Neural crest cell (in vitro differentiated cells): ENCODE measurements at regions not wholly inside any gene's neighbourhood (a gene's known extent, or its start where the extent isn't known, plus 50 kb on each side); places are given as distances from the start of the nearest gene placed in this dataset.

Experiments used
- DNase-seq: peaks from one replicate; pipeline ENCODE4 v3.0.0; 2021; ENCODE audit warnings: low read depth, mixed read lengths, low spot score
- H3K27ac Mint-ChIP-seq: one replicate; pipeline ENCODE4 v1.8.0; 2021; ENCODE audit warnings: mild to moderate bottlenecking, mixed read lengths; ENCODE audit not compliant: unreplicated experiment
- H3K27me3 Mint-ChIP-seq: 2 replicates; pipeline ENCODE4 v1.8.0; 2021; ENCODE audit warnings: low read depth, mild to moderate bottlenecking, mixed read lengths
- H3K36me3 Mint-ChIP-seq: 2 replicates; pipeline ENCODE4 v1.8.0; 2021; ENCODE audit warnings: low read depth, mild to moderate bottlenecking, mixed read lengths
- H3K4me1 Mint-ChIP-seq: 2 replicates; pipeline ENCODE4 v1.8.0; 2021; ENCODE audit warnings: mixed read lengths
- H3K4me3 Mint-ChIP-seq: one replicate; pipeline ENCODE4 v1.8.0; 2021; ENCODE audit warnings: mild to moderate bottlenecking, mixed read lengths
- H3K9me3 Mint-ChIP-seq: 2 replicates; pipeline ENCODE4 v1.8.0; 2021; ENCODE audit warnings: mixed read lengths
- TF ChIP-seq, protein P1 (sequence below): fragments of 200-600 bp; sonication (generic); conservative IDR thresholded peaks from 2 replicates; pipeline ENCODE4 v1.5.0; 2021; ENCODE audit warnings: antibody characterized with exemption, mild to moderate bottlenecking

DNA sequence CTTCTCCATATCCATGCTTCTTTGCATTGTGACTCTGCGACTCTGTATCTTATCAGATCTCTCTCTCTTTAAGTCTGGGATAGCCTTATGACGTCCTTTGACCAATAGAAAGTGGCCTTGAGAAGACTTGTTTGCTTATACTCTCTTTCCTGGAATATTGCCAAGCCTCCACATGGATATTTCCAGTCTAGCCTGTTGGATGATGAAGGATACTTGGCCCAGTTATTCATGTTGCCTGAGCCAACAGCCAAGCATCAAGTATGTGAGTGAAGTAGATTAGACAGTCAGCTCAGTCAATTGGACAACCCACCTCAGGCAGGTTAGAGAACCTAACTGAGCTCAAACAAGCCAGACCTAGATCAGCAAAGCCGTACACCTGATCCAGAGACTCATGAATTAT, 864.2 kb upstream of the MGAT4C start:
- no peaks in the 10 kb centered on the region for H3K9me3 Mint-ChIP-seq

GRCh38 chr12:87119713-87120112, 863.5 kb upstream of the MGAT4C start:
- TF ChIP-seq, protein P1, sequence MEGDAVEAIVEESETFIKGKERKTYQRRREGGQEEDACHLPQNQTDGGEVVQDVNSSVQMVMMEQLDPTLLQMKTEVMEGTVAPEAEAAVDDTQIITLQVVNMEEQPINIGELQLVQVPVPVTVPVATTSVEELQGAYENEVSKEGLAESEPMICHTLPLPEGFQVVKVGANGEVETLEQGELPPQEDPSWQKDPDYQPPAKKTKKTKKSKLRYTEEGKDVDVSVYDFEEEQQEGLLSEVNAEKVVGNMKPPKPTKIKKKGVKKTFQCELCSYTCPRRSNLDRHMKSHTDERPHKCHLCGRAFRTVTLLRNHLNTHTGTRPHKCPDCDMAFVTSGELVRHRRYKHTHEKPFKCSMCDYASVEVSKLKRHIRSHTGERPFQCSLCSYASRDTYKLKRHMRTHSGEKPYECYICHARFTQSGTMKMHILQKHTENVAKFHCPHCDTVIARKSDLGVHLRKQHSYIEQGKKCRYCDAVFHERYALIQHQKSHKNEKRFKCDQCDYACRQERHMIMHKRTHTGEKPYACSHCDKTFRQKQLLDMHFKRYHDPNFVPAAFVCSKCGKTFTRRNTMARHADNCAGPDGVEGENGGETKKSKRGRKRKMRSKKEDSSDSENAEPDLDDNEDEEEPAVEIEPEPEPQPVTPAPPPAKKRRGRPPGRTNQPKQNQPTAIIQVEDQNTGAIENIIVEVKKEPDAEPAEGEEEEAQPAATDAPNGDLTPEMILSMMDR, result no peak
- Mint-ChIP-seq H3K9me3 (no peaks in the 10 kb centered on the region), H3K27me3 (no peaks in the 10 kb centered on the region), H3K36me3 (no peaks in the 10 kb centered on the region), H3K4me1 (no peaks in the 10 kb centered on the region), H3K27ac (no peak overlapping the region), H3K4me3 (no peak overlapping the region)
- DNase-seq, result no peak

More for the DNA sequence above, 864.2 kb upstream of the MGAT4C start:
- Mint-ChIP-seq H3K27ac (no peak overlapping the region), H3K4me3 (no peak overlapping the region), H3K27me3 (no peaks in the 10 kb centered on the region), H3K36me3 (no peaks in the 10 kb centered on the region), H3K4me1 (no peaks in the 10 kb centered on the region)
- TF ChIP-seq, protein P1, result no peak
- DNase-seq, result no peak

GRCh38 chr12:87117526-87117925, 861.3 kb upstream of the MGAT4C start:
- TF ChIP-seq, protein P1, result no peak
- Mint-ChIP-seq H3K36me3 (no peaks in the 10 kb centered on the region), H3K27me3 (no peaks in the 10 kb centered on the region), H3K9me3 (no peaks in the 10 kb centered on the region), H3K4me3 (no peak overlapping the region), H3K27ac (no peak overlapping the region), H3K4me1 (no peaks in the 10 kb centered on the region)
- no peak for DNase-seq

GRCh38 chr12:87116780-87117179, 860.6 kb upstream of the MGAT4C start:
- Mint-ChIP-seq H3K27me3 (no peaks in the 10 kb centered on the region), H3K4me3 (no peak overlapping the region), H3K9me3 (no peaks in the 10 kb centered on the region), H3K36me3 (no peaks in the 10 kb centered on the region), H3K4me1 (no peaks in the 10 kb centered on the region), H3K27ac (no peak overlapping the region)
- TF ChIP-seq, protein P1, result no peak
- DNase-seq, result no peak

DNA sequence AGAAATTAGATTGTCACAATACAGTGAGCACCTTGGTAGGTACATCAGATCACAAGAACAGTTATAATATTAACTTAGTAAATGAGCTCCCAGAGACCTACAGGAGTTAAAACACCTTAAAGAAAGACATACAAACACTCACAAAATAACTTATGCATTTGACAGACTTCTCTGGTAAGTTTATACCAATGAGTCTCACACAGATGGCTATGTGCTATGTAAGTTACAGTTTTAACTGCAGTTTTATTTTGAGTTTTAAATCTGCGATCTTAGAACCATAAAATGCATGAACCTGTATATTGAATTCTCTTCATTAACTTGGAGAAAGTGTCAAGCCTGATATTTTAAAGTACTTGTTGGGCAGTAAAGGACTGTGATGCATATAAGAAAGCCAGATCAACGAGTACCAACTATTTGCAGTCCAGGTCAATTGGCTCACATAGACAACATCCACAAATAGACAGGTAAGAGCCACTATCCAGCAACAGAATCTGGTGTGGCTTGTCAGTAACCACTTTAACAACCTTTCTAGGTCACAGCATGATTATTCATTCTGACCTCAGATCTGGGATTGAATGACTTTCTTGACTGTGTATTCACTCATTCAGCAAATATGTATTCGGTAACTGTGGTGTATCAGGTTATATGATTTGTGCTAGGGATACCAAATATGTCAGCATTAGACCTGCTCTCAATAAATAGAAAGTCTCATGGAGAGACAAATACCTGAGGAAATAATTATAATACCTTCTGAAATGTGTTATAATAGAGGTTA, 856.6 kb upstream of the MGAT4C start:
- H3K4me1 Mint-ChIP-seq, result no peaks in the 10 kb centered on the region
- no peak for DNase-seq
- H3K27me3 Mint-ChIP-seq, result no peaks in the 10 kb centered on the region
- TF ChIP-seq, protein P1, result no peak
- H3K27ac Mint-ChIP-seq, result no peak overlapping the region
- no peaks in the 10 kb centered on the region for H3K9me3 Mint-ChIP-seq
- H3K4me3 Mint-ChIP-seq, result no peak overlapping the region
- no peaks in the 10 kb centered on the region for H3K36me3 Mint-ChIP-seq
